Mesodermal cell (in vitro differentiated cells): ENCODE measurements at regions not wholly inside any gene's neighbourhood (a gene's known extent, or its start where the extent isn't known, plus 50 kb on each side); places are given as distances from the start of the nearest gene placed in this dataset.

Source experiments
- H3K27ac ChIP-seq: 2 replicates; pipeline ENCODE4 v1.7.0; 2013; ENCODE audit warnings: mild to moderate bottlenecking, low read depth, low read length, moderate library complexity; ENCODE audit not compliant: severe bottlenecking
- H3K36me3 ChIP-seq: 2 replicates; pipeline ENCODE4 v1.7.1; 2013; ENCODE audit warnings: mild to moderate bottlenecking, low read length, moderate library complexity; ENCODE audit not compliant: control insufficient read depth, insufficient read depth
- H3K4me1 ChIP-seq: one replicate; pipeline ENCODE4 v1.7.1; 2013; ENCODE audit warnings: mild to moderate bottlenecking, low read length; ENCODE audit not compliant: insufficient read depth, control insufficient read depth, poor library complexity, severe bottlenecking
- H3K4me3 ChIP-seq: 2 replicates; pipeline ENCODE4 v1.7.0; 2013; ENCODE audit warnings: low read length, control low read depth, mild to moderate bottlenecking; ENCODE audit not compliant: insufficient read depth, poor library complexity, severe bottlenecking; ENCODE audit errors: extremely low read depth
- H3K9me3 ChIP-seq: 2 replicates; pipeline ENCODE4 v1.7.1; 2013; ENCODE audit warnings: mild to moderate bottlenecking, low read length, moderate library complexity; ENCODE audit not compliant: control insufficient read depth
- WGBS, 2 experiments: methylation state at CpG; one replicate each; pipeline ENCODE4 v1.1.5; 2013; ENCODE audit warnings: missing lambda C conversion rate in 2 of 2; ENCODE audit not compliant: insufficient coverage in 2 of 2; 5-methylcytosine and 5-hydroxymethylcytosine counted together

GRCh38 chr3:99013777-99014315 is 112.4 kb upstream of the DCBLD2 start:
- H3K36me3 ChIP-seq = no peaks in the 10 kb centered on the region
- peaks cover 4% of the 10 kb centered on the region for H3K9me3 ChIP-seq
- 20 to 100% methylated on average over 1 of the region's 3 CpGs for WGBS, 2 experiments
- H3K4me3 ChIP-seq = no peak overlapping the region
- no peaks in the 10 kb centered on the region for H3K4me1 ChIP-seq
- no peak overlapping the region for H3K27ac ChIP-seq

DNA sequence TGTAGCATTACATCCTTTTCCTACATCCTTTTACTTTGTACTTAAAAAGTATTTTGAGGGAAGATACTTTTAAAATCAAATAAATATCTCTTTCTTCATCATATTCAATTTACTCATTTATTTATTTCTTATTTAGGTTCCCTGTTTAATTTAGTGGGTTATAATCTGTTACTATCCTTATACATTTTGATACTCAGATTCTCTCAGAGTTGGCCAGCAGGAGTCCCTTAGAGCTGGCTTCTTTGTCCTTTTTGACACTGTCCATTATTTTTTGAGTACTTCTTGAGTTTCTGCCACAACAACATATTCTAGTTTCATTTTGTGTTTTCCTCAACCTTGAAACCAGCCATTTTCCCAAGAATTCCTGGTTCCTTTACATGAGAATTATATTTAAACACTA is 111.6 kb upstream of the DCBLD2 start:
- Histone ChIP-seq H3K27ac (no peak overlapping the region), H3K4me3 (no peak overlapping the region), H3K4me1 (no peaks in the 10 kb centered on the region), H3K9me3 (peaks cover 4% of the 10 kb centered on the region), H3K36me3 (no peaks in the 10 kb centered on the region)

DNA sequence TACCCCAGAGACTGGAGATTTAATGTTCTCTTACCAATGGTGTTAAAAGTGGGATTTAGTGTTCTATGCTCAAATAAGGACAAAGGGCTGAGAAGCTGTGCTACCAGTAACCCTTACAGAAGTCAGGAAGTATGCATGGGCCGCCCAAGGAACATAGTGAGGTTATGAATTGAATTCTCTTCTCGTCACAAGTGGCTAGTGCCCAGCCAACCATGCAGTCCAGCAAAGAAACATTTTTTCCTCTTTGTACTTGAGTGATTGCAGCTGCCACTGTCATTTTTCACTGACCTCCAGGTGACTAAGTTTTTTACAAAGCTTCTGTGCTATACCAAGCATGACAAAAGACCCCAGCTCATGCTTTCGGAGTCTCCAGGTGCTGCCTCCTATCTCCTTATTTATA is 110.6 kb upstream of the DCBLD2 start:
- no peaks in the 10 kb centered on the region for H3K4me1 ChIP-seq
- H3K9me3 ChIP-seq = peaks cover 4% of the 10 kb centered on the region
- no peaks in the 10 kb centered on the region for H3K36me3 ChIP-seq
- H3K27ac ChIP-seq = no peak overlapping the region
- no peak overlapping the region for H3K4me3 ChIP-seq
- 80 to 94% methylated on average over 2 of the region's 3 CpGs for WGBS, 2 experiments

DNA sequence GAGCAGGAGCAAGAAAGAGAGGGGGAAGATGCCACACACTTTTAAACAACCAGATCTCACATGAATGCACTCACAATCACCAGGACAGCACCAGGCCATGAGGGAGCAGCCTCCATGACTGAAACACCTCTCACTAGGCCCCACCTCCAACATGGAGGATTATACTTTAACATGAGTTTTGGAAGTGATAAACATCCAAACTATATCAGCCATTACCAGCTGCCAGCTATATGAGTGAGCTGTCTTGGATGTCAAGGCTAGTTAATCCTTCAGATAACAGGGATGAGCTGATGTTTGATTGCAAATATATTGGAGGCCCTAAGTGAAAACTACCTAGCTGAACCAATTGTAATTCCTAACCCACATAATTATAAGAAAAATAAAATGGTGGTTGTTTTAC is 108.4 kb upstream of the DCBLD2 start:
- no peak overlapping the region for H3K27ac ChIP-seq
- no peaks in the 10 kb centered on the region for H3K4me1 ChIP-seq
- H3K36me3 ChIP-seq = no peaks in the 10 kb centered on the region
- no peaks in the 10 kb centered on the region for H3K9me3 ChIP-seq
- H3K4me3 ChIP-seq = no peak overlapping the region

DNA sequence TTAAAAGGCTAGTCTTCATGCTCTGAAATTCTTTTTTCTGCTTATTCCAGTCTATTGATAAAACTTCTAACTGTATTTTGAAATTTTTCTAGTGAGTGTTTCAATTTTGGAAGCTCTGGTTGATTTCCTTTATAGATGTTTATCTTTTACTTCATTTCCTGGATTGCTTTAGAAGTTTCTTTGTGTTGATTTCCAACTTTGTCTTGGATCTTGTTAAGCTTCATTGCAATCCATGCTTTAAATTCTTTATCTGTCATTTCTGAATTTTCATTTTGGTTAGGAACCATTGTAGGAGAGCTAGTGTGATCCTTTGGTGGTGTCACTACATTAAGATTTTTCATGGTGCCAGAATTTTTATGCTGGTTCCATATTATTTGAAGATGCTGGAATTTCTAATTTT is 105.2 kb upstream of the DCBLD2 start:
- Histone ChIP-seq H3K4me3 (no peak overlapping the region), H3K36me3 (no peaks in the 10 kb centered on the region), H3K27ac (no peak overlapping the region), H3K4me1 (no peaks in the 10 kb centered on the region), H3K9me3 (no peaks in the 10 kb centered on the region)

DNA sequence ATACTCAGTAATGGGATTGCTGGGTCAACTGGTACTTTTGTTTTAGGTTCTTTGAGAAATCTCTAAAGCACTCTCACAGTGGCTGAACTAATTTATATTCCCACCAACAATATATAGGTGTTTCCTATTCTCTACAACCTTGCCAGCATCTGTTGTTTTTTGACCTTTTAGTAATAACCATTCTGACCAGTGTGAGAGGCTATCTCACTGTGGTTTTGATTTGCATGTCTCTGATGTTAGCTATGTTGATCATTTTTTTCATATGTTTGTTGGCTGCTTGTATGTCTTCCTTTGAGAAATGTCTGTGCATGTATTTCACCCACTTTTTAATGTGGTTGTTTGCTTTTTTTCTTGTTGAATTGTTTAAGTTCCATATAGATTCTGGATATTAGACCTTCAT is 98.2 kb upstream of the DCBLD2 start:
- Histone ChIP-seq H3K4me3 (no peak overlapping the region), H3K27ac (no peak overlapping the region), H3K36me3 (no peaks in the 10 kb centered on the region), H3K9me3 (no peaks in the 10 kb centered on the region), H3K4me1 (no peaks in the 10 kb centered on the region)

- no peak overlapping the region for H3K4me3 ChIP-seq
- H3K27ac ChIP-seq = no peak overlapping the region
- no peaks in the 10 kb centered on the region for H3K36me3 ChIP-seq
- H3K9me3 ChIP-seq = no peaks in the 10 kb centered on the region
- H3K4me1 ChIP-seq = no peaks in the 10 kb centered on the region
These were observed 92.8 kb upstream of the DCBLD2 start for GRCh38 chr3:98994128-98994762.

DNA sequence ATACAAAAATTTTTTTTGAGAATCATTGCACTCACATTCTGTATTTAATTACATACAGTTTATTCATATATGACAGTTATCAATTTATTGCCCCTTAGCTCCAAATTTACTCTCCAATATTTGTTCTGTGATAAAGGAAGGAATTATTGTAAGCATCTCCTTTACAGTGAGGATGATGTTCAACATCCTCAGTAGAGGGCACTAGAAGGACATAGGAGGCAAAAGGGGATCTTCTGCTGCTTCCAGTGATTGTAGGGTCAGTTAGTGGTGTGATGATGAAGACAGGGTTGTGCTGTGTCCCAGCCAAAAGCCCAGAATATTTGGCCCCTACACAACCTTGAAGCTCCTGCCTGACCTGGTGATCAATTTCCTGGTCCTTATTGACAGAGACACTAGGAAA is 89.9 kb upstream of the DCBLD2 start:
- no peaks in the 10 kb centered on the region for H3K4me1 ChIP-seq
- no peak overlapping the region for H3K27ac ChIP-seq
- no peaks in the 10 kb centered on the region for H3K9me3 ChIP-seq
- H3K4me3 ChIP-seq = no peak overlapping the region
- H3K36me3 ChIP-seq = no peaks in the 10 kb centered on the region

DNA sequence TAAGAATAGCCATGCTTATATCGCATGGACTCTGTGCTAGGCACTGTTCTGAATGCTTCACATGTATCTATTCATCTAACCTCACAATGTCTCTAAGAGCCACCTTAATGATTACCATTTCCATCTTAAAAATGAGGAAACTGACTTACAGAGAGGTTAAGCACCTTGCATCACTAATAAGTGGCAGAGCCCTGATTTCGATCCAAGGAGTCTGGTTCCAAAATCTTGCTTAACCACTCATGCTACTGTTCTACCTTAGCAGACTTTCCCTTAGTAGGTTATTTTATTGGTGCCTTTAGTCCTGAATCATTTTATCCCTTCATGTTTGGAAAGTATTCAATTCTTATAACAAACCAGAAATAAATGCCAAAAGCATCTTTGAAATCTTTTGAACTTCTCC is 89.2 kb upstream of the DCBLD2 start:
- H3K9me3 ChIP-seq = no peaks in the 10 kb centered on the region
- H3K4me3 ChIP-seq = no peak overlapping the region
- WGBS, 2 experiments = 80% methylated on average over 1 of the region's 2 CpGs; no CpG with 5 or more reads in 1 of the 2 experiments
- H3K27ac ChIP-seq = no peak overlapping the region
- H3K4me1 ChIP-seq = peaks cover 3% of the 10 kb centered on the region
- no peaks in the 10 kb centered on the region for H3K36me3 ChIP-seq

- Histone ChIP-seq H3K9me3 (no peaks in the 10 kb centered on the region), H3K4me3 (no peak overlapping the region), H3K4me1 (peaks cover 36% of the 10 kb centered on the region), H3K27ac (peak overlapping the region; percentile 72), H3K36me3 (no peaks in the 10 kb centered on the region)
- WGBS, 2 experiments = no CpG with 5 or more reads among the region's 1 CpG
These were observed 84.6 kb upstream of the DCBLD2 start for GRCh38 chr3:98986073-98986472.

- Histone ChIP-seq H3K36me3 (no peaks in the 10 kb centered on the region), H3K4me1 (peaks cover 36% of the 10 kb centered on the region), H3K27ac (peak overlapping the region; percentile 51), H3K4me3 (no peak overlapping the region), H3K9me3 (no peaks in the 10 kb centered on the region)
- no CpG with 5 or more reads among the region's 3 CpGs for WGBS, 2 experiments
These were observed 83.9 kb upstream of the DCBLD2 start for GRCh38 chr3:98985431-98985830.

DNA sequence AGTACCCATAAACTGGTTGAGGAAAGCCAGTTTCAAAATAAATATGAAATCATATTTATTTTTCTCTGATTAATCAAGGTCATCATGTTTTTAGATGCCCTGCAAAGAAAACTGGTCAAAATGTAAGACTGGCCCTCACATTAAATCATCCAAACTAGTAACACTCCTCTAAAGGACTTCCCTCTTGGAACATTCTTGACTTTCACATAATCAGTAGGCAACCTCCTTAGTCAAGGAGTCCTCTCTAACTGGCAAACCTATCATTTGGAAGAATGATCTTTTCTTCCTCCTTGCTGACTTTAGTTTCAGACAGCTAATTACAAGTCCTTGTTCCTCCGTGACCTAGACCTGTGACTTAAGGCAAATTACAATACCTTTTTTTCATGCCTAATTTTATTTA is 82.5 kb upstream of the DCBLD2 start:
- Histone ChIP-seq H3K36me3 (no peaks in the 10 kb centered on the region), H3K27ac (no peak overlapping the region), H3K9me3 (no peaks in the 10 kb centered on the region), H3K4me3 (no peak overlapping the region), H3K4me1 (peaks cover 38% of the 10 kb centered on the region)
- WGBS, 2 experiments = no CpG with 5 or more reads among the region's 1 CpG
